ENCODE measurements at regions not wholly inside any gene's neighbourhood (a gene's known extent, or its start where the extent isn't known, plus 50 kb on each side); places are given as distances from the start of the nearest gene placed in this dataset.

DNA sequence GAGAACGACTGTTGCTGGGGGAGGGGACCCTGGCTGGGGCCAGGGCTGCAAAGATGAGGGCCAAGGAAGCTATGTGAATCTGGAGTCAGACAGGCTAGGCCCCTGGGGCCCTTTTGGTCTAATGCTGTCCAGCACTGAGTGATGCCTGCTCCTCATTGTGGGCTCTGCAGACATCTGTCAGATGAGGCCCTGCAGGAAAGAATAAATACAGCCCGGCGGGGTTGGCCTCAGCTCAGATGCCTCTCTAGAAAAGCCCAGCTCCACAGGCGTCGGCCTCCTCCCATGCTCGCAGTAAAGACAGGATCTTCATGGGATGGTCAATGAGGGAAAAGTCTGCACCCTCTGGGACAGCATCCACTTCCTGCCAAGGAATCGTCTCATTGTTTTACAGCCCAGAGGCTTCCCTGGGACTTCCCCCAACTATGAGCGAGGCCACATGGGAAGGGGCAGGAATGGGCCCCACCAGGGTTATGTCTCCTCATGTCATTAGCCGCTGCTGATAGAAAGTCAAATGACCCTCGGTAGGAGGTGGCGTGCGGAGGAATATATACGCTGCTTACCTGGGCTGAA, 125.8 kb upstream of the GLI2 start:
- TF ChIP-seq POLR2A (IDR thresholded peaks at IDR 0.05) = no peak
- no peak for TF ChIP-seq POLR2AphosphoS5 (IDR thresholded peaks at IDR 0.05)
- TF ChIP-seq, protein P1, sequence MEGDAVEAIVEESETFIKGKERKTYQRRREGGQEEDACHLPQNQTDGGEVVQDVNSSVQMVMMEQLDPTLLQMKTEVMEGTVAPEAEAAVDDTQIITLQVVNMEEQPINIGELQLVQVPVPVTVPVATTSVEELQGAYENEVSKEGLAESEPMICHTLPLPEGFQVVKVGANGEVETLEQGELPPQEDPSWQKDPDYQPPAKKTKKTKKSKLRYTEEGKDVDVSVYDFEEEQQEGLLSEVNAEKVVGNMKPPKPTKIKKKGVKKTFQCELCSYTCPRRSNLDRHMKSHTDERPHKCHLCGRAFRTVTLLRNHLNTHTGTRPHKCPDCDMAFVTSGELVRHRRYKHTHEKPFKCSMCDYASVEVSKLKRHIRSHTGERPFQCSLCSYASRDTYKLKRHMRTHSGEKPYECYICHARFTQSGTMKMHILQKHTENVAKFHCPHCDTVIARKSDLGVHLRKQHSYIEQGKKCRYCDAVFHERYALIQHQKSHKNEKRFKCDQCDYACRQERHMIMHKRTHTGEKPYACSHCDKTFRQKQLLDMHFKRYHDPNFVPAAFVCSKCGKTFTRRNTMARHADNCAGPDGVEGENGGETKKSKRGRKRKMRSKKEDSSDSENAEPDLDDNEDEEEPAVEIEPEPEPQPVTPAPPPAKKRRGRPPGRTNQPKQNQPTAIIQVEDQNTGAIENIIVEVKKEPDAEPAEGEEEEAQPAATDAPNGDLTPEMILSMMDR (IDR thresholded peaks at IDR 0.05) = no peak

GRCh38 chr2:120611016-120611415, 124.7 kb upstream of the GLI2 start:
- H3K4me3 ChIP-seq = no peak overlapping the region
- no peaks in the 10 kb centered on the region for H3K9me3 ChIP-seq
- H3K4me1 ChIP-seq = no peaks in the 10 kb centered on the region
- DNase-seq (ENCODE audit: low spot score in 2 of 2) = no peak
- H3K27ac ChIP-seq = no peak overlapping the region
- H3K36me3 ChIP-seq = no peaks in the 10 kb centered on the region
- no peaks in the 10 kb centered on the region for H3K27me3 ChIP-seq
- TF ChIP-seq, protein P1 (IDR thresholded peaks at IDR 0.05) = no peak
- no peak for TF ChIP-seq POLR2A (IDR thresholded peaks at IDR 0.05)
- no peak for TF ChIP-seq POLR2AphosphoS5 (IDR thresholded peaks at IDR 0.05)
- intact Hi-C loops (cut with DNase I; ENCODE audit: low total_unique reads) = no loop called here

More for the DNA sequence above, 125.8 kb upstream of the GLI2 start:
- Histone ChIP-seq H3K36me3 (no peaks in the 10 kb centered on the region), H3K9me3 (no peaks in the 10 kb centered on the region), H3K4me1 (no peaks in the 10 kb centered on the region), H3K4me3 (no peak overlapping the region), H3K27ac (no peak overlapping the region), H3K27me3 (no peaks in the 10 kb centered on the region)
- intact Hi-C loops (cut with DNase I; ENCODE audit: low total_unique reads) = no loop called here
- no peak for DNase-seq (ENCODE audit: low spot score in 2 of 2)

GRCh38 chr2:120611961-120612360, 123.7 kb upstream of the GLI2 start:
- H3K9me3 ChIP-seq = no peaks in the 10 kb centered on the region
- H3K27ac ChIP-seq = no peak overlapping the region
- no peaks in the 10 kb centered on the region for H3K36me3 ChIP-seq
- no peaks in the 10 kb centered on the region for H3K4me1 ChIP-seq
- intact Hi-C loops (cut with DNase I; ENCODE audit: low total_unique reads) = no loop called here
- no peaks in the 10 kb centered on the region for H3K27me3 ChIP-seq
- DNase-seq (ENCODE audit: low spot score in 2 of 2) = no peak
- no peak overlapping the region for H3K4me3 ChIP-seq
- no peak for TF ChIP-seq POLR2A (IDR thresholded peaks at IDR 0.05)
- no peak for TF ChIP-seq POLR2AphosphoS5 (IDR thresholded peaks at IDR 0.05)
- TF ChIP-seq, protein P1 (IDR thresholded peaks at IDR 0.05) = no peak

DNA sequence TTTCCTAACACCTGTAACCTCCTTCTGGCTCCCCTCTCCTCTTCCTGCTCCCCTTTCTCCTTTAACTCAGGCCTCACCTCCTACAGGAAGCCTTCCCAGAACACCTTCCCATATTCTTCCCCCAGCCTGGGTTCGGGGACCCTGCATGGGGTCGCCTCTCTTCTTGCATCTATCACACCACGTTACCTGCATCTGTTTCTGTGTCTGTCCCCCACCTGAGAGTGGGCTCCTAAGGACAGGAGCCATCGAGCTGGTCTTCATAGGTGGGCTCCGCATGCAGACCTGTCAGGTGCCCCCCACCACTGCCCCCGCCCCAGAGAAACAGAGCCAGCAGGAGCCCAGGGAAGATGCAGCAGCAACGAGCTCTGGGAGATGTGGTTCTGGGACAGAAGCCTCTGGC, 123.2 kb upstream of the GLI2 start:
- no peak overlapping the region for H3K27ac ChIP-seq
- H3K4me3 ChIP-seq = no peak overlapping the region
- H3K36me3 ChIP-seq = no peaks in the 10 kb centered on the region
- DNase-seq (ENCODE audit: low spot score in 2 of 2) = no peak
- TF ChIP-seq POLR2A (IDR thresholded peaks at IDR 0.05) (no peak), POLR2AphosphoS5 (IDR thresholded peaks at IDR 0.05) (no peak)
- TF ChIP-seq, protein P1 (IDR thresholded peaks at IDR 0.05) = no peak
- no peaks in the 10 kb centered on the region for H3K4me1 ChIP-seq
- no peaks in the 10 kb centered on the region for H3K27me3 ChIP-seq
- intact Hi-C loops (cut with DNase I; ENCODE audit: low total_unique reads) = no loop called here
- no peaks in the 10 kb centered on the region for H3K9me3 ChIP-seq

DNA sequence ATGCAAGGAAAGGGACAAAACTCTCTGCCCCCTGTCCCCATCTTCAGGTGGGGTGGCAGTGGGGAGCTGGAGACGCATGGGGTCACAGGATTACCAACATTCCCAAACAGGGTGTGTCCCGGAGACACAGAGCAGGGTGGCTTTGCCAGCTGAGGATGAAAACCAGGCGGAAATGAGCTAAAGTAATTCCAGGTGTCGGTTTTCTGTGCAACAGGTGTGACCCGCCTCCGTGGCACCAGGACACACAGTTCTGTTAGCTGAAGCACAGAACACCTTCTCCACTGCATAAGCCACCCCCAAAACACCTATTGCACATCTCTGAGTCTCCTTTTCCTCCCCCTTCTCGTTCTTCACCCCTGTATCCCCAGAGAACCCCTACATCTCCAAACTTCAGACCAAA, 122.7 kb upstream of the GLI2 start:
- Histone ChIP-seq H3K27me3 (no peaks in the 10 kb centered on the region), H3K27ac (no peak overlapping the region), H3K4me3 (no peak overlapping the region), H3K36me3 (no peaks in the 10 kb centered on the region), H3K4me1 (no peaks in the 10 kb centered on the region), H3K9me3 (no peaks in the 10 kb centered on the region)
- TF ChIP-seq POLR2AphosphoS5 (IDR thresholded peaks at IDR 0.05) (no peak), POLR2A (IDR thresholded peaks at IDR 0.05) (no peak)
- TF ChIP-seq, protein P1 (IDR thresholded peaks at IDR 0.05) = no peak
- DNase-seq (ENCODE audit: low spot score in 2 of 2) = no peak
- intact Hi-C loops (cut with DNase I; ENCODE audit: low total_unique reads) = no loop called here
